Fibroblast of mammary gland (primary cell): ENCODE measurements at regions not wholly inside any gene's neighbourhood (a gene's known extent, or its start where the extent isn't known, plus 50 kb on each side); places are given as distances from the start of the nearest gene placed in this dataset.

Source experiments
- DNase-seq: peaks from one replicate; pipeline ENCODE4 v3.0.0-alpha.2; 2010; ENCODE audit warnings: low read depth
- H3K4me3 ChIP-seq: 2 replicates; pipeline ENCODE4 v1.5.1; 2011; ENCODE audit warnings: low read depth, mild to moderate bottlenecking, low read length, moderate library complexity; ENCODE audit not compliant: control insufficient read depth
- TF ChIP-seq, protein P1 (sequence below): conservative IDR thresholded peaks from 2 replicates; pipeline ENCODE4 v1.5.1; 2011; ENCODE audit warnings: low read depth, low read length, inconsistent platforms; ENCODE audit not compliant: control insufficient read depth, insufficient read depth

DNA sequence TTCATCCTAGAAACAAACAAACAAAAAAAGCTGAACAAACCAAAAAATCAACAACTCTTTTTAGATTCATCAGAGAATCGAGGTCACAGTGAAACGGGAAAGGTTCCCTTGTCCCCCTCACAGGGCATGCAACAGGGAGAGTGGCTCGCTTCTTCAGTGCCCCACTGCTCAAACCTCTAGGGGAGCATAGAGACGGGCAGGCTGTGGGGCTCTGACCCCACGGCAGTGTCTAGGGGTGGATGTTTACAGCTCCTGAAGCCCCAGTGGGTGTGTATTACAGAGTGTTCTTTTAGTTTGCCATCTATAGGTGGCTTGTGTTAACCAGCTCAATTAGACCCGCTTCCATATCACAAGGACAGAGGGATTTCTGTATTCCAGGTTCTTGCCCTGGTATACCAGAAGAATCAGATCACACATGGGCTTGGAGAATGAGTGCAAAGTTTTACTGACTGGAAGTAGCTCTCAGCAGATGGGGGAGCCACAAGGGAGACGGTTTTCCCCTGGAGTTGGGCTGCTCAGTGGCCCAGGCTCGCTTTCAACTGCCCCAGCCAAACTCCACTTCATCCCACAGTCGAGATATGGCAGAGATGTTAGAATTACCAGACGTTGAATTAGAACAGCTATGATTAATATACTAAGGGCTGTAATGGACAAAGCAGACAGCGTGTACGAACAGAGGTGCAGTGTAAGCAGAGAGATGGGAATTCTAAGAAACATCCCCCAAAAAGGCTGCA is 192.6 kb upstream of the CST7 start:
- no peak overlapping the region for H3K4me3 ChIP-seq
- TF ChIP-seq, protein P1, sequence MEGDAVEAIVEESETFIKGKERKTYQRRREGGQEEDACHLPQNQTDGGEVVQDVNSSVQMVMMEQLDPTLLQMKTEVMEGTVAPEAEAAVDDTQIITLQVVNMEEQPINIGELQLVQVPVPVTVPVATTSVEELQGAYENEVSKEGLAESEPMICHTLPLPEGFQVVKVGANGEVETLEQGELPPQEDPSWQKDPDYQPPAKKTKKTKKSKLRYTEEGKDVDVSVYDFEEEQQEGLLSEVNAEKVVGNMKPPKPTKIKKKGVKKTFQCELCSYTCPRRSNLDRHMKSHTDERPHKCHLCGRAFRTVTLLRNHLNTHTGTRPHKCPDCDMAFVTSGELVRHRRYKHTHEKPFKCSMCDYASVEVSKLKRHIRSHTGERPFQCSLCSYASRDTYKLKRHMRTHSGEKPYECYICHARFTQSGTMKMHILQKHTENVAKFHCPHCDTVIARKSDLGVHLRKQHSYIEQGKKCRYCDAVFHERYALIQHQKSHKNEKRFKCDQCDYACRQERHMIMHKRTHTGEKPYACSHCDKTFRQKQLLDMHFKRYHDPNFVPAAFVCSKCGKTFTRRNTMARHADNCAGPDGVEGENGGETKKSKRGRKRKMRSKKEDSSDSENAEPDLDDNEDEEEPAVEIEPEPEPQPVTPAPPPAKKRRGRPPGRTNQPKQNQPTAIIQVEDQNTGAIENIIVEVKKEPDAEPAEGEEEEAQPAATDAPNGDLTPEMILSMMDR: no peak
- DNase-seq: no peak

DNA sequence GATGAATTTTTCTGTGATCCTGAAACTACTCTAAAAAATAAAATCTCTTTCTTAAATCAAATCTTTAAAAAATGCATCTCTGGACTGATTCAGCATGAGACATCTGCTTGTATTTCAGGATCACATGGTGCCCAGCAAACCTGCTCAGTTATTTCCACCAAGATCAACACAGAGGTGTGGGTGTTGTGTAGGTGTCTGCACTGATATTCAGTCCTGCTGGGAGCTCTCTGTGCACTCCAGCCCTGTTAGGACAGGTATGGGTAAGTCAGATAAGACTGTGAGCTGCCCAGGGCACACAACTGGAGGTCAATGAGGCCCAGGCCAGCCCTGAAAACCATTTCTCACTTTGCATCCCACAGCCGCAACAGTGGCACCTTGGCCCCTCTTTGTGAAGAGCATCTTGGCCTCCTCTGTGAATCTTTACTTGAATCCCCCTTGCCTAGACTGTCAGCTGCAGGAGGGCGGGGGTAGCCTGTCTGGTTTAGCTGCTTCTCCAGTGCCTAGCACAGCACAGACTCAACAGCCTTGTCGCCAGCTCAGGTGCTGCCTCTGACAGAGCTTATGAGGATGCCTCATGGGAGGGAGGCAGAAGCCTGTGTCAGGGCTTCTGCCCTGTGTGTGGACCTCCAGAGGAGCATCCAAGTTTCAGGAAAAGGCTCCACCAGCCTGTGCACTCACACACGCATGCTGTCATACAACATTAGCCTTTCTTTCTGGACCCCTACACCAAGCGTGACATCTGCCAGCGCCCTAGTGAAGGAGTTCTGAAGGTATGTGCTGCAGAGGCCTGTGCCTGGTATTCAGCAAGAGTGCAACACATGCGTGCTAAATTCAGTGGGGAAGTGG is 187.6 kb upstream of the CST7 start:
- TF ChIP-seq, protein P1: no peak
- no peak overlapping the region for H3K4me3 ChIP-seq
- no peak for DNase-seq

DNA sequence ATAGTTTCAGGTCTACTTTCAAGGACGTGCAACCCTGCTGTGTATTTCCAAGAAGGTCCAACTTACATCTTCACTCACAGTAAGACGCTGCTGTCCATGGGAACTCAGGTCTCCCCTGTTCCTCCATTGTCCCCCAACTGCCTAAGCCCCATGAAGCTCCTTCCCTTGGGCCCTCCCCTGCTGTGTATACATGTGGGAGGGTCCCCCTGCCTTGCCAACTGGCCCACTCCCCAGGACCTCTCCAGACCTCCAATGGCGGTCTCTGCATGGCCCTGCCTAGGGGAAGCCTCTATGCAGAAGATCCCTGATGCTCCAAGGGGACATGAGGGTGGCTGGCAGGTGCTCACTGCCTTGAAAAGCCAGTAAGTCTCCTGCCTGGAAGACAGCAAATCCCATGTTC is 186.7 kb upstream of the CST7 start:
- H3K4me3 ChIP-seq: no peak overlapping the region
- TF ChIP-seq, protein P1: no peak
- no peak for DNase-seq

DNA sequence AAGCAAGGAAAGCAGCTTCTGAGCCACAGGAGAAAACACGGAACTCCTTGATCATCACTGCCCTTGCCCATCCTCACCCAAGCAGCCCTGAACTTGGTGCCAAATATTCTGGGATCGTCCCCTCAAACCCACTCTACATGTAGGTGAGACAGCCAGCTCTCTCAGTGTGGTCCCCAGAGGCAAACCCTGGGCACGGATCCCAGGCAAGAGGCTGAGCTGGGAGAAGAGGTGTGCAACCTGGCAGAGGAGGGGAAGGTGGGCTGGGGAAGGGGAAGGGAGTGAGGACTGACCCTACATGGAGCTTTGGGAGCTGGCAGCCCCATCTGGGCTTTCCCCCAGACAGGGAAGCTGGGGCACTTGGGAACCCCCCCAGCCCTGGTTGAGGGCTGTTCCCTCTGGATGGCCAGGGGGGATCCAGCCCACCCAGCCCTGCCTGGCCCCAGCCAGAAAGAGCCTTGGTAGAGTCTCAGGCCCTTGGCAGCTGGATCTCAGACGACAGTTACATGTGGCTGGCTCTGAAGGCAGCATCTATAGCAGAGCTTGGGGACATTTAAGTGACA is 186.2 kb upstream of the CST7 start:
- TF ChIP-seq, protein P1: no peak
- H3K4me3 ChIP-seq: no peak overlapping the region
- no peak for DNase-seq

DNA sequence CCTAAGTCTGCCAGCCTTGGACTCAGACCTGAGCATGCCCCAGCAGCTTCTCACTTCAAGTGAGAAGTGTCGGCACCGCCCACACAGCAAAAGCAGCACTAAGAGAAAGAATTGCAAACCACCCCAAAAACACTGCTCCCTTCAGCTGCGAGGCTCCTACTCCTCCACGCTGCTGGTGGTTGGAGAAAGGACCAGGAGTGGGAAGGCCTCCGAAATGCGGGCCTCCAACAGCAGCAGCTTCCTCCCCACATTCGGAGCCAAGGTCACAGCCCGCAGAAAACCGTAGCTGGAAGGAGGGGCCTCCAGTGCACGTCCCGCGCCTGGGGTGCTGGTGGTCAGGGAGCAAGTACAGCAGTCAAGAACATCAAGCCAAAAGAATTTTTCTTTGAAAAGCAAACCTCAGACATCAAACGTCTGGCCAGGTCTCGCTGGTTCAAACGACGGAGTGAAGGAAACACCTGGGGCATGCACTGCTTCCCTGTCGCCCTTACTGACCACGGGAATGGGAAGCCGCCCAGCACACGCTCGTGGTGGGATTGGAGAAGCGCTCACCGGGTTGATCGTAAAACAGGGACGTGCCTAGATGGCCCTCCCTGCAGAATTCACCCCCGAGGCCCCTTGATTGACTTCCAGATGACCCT is 185.6 kb upstream of the CST7 start:
- H3K4me3 ChIP-seq: no peak overlapping the region
- DNase-seq: no peak
- TF ChIP-seq, protein P1: no peak

DNA sequence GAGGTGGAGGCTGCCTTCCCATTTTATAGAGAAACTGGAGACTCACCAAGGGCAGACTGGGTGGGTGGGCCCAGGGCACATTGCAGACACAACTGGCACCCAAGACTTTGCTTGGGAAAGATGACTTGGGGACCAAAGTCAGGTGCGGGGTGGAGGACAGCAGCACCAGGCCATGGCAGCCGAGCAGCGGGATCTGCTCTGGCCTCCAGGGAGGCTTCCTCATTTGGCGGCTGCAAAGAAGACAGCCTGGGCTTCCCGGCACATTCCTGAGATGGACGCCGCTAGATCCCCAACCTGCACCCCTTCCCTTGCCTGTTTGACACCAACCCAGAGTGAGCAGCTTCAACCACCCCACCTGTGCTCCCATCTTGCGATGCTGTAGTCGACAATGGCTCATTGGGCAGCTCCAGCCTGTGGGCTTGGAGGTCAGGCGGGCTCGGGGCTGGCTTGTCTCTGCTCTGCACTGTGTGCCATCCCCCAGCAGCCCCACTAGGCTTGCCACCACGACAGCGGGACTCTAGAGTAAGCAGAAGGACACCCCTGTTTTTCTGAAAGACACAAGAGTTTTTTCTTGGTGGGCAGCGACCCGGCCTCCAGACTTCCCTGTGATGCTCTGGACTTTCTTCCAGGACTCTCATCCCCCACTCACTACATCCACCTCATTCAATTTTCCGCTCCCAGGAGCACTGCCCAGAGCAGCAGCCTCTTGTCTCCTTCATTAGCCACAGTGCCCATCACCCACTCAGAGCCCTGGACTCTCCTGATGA is 184.9 kb upstream of the CST7 start:
- no peak for DNase-seq
- H3K4me3 ChIP-seq: no peak overlapping the region
- TF ChIP-seq, protein P1: no peak
